DOHH2 (cell line): ENCODE measurements at regions not wholly inside any gene's neighbourhood (a gene's known extent, or its start where the extent isn't known, plus 50 kb on each side); places are given as distances from the start of the nearest gene placed in this dataset.

Experiments
- EZH2phosphoT487 ChIP-seq: fragments of 200-600 bp; sonication (generic); IDR thresholded peaks from 2 replicates; pipeline ENCODE4 v1.6.1; 2017; ENCODE audit warnings: borderline replicate concordance, mild to moderate bottlenecking, antibody characterized with exemption, low read length, moderate library complexity, mixed read lengths
- TF ChIP-seq, protein P1 (sequence below): fragments of 200-600 bp; sonication (generic); IDR thresholded peaks from one replicate; pipeline ENCODE4 v1.5.1; 2014; ENCODE audit warnings: antibody characterized with exemption, mild to moderate bottlenecking, low read depth, low read length; ENCODE audit not compliant: poor library complexity, severe bottlenecking

DNA sequence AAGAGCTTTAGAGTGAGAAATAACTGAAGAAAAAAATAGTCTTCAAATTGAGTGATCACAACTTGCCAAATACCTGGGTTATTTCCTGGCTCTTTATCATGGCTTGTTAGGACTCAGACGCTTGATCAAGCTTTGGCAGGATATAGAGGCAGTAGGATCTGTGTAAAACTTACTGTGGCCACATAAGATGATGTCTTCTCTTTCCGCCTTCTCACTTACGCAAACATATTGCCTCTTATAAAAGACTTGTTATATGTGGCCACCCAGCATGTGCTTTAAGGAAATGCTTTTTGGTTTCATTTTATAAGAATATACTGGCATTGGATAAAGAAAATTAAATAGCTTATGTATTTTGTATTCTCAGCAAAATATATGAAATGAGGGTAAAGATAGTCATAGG is 101.8 kb upstream of the AKIRIN2 start:
- TF ChIP-seq, protein P1, sequence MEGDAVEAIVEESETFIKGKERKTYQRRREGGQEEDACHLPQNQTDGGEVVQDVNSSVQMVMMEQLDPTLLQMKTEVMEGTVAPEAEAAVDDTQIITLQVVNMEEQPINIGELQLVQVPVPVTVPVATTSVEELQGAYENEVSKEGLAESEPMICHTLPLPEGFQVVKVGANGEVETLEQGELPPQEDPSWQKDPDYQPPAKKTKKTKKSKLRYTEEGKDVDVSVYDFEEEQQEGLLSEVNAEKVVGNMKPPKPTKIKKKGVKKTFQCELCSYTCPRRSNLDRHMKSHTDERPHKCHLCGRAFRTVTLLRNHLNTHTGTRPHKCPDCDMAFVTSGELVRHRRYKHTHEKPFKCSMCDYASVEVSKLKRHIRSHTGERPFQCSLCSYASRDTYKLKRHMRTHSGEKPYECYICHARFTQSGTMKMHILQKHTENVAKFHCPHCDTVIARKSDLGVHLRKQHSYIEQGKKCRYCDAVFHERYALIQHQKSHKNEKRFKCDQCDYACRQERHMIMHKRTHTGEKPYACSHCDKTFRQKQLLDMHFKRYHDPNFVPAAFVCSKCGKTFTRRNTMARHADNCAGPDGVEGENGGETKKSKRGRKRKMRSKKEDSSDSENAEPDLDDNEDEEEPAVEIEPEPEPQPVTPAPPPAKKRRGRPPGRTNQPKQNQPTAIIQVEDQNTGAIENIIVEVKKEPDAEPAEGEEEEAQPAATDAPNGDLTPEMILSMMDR = no peak
- TF ChIP-seq EZH2phosphoT487 = no peak
